Left colon (tissue), 2 donors: ENCODE measurements at regions not wholly inside any gene's neighbourhood (a gene's known extent, or its start where the extent isn't known, plus 50 kb on each side); places are given as distances from the start of the nearest gene placed in this dataset.
"Not testable (repeated sequence)": the region's sequence is repeated elsewhere in the genome, so short reads cannot be mapped to it uniquely, and the experiment has no call there.

Experiments used
- ATAC-seq: fragments of 200-7000 bp; cut with Tn5 transposase; one replicate; pipeline ENCODE4 v1.9.1; 2020; ENCODE audit warnings: mild to moderate bottlenecking, moderate library complexity
- DNase-seq, 2 donors: peaks; one replicate each; pipeline ENCODE4 v3.0.0-alpha.2; 2020
- intact Hi-C, 2 donors: fragments of 100-400 bp; cut with DNase I in 1 of 2; cut with micrococcal nuclease in 1 of 2; formaldehyde crosslinking; loops; one replicate each; pipeline versions ENCODE4 v1.11.2 to v1.14.0; 2022; cut with DNase I, micrococcal nuclease
- donor health status: DM: no; HTN: no; CAD: no.
- donor health status: DM: yes; HTN: yes; CAD: no.

- intact Hi-C loops = no loop called here
- DNase-seq = no peak
- ATAC-seq = no peak
Observed at GRCh38 chr16:80915079-80915450, 91.6 kb downstream of the CMC2 start.

GRCh38 chr16:80914379-80915078, 92.2 kb downstream of the CMC2 start:
- intact Hi-C loops = no loop called here
- no peak for DNase-seq
- peak; percentile 63 for ATAC-seq

GRCh38 chr16:80913397-80913796, 93.3 kb downstream of the CMC2 start:
- DNase-seq (no peak), ATAC-seq (no peak)
- intact Hi-C loops = no loop called here

GRCh38 chr16:80912651-80913050, 94.0 kb downstream of the CMC2 start:
- ATAC-seq = no peak
- no peak for DNase-seq
- intact Hi-C loops = no loop called here

GRCh38 chr16:80910434-80910833, 96.3 kb downstream of the CMC2 start:
- intact Hi-C loops = no loop called here
- ATAC-seq (peak; percentile 80), DNase-seq (no peak)

GRCh38 chr16:80909720-80910119, 97.0 kb downstream of the CMC2 start:
- intact Hi-C loops = no loop called here
- no peak for ATAC-seq

GRCh38 chr16:80906169-80906568, 100.5 kb downstream of the CMC2 start:
- ATAC-seq, DNase-seq, intact Hi-C loops: not testable (repeated sequence)

More at GRCh38 chr16:80909720-80910119, 97.0 kb downstream of the CMC2 start:
- DNase-seq = no peak

GRCh38 chr16:80903616-80904015, 99.2 kb upstream of the CDYL2 start:
- intact Hi-C loops = no loop called here
- ATAC-seq (no peak), DNase-seq (no peak)

GRCh38 chr16:80902306-80903110, 98.1 kb upstream of the CDYL2 start:
- ATAC-seq (no peak), DNase-seq (no peak)
- intact Hi-C loops = no loop called here

- no peak for ATAC-seq
- intact Hi-C loops = no loop called here
Observed at GRCh38 chr16:80900593-80900954, 96.2 kb upstream of the CDYL2 start.

GRCh38 chr16:80899809-80900592, 95.6 kb upstream of the CDYL2 start:
- DNase-seq = peak; percentile 75
- ATAC-seq = peak; percentile 98
- intact Hi-C loops = no loop called here

More at GRCh38 chr16:80900593-80900954, 96.2 kb upstream of the CDYL2 start:
- no peak for DNase-seq

- intact Hi-C loops = no loop called here
- no peak for DNase-seq
- no peak for ATAC-seq
Observed at GRCh38 chr16:80896776-80897175, 92.4 kb upstream of the CDYL2 start.

GRCh38 chr16:80894091-80894490, 89.7 kb upstream of the CDYL2 start:
- DNase-seq = no peak
- intact Hi-C loops = no loop called here

GRCh38 chr16:80893686-80894085, 89.3 kb upstream of the CDYL2 start:
- ATAC-seq = no peak
- intact Hi-C loops = no loop called here

More at GRCh38 chr16:80894091-80894490, 89.7 kb upstream of the CDYL2 start:
- no peak for ATAC-seq

GRCh38 chr16:80892395-80892794, 88.0 kb upstream of the CDYL2 start:
- not testable (repeated sequence) for ATAC-seq, DNase-seq

More at GRCh38 chr16:80893686-80894085, 89.3 kb upstream of the CDYL2 start:
- DNase-seq = no peak

GRCh38 chr16:80889779-80890359, 85.5 kb upstream of the CDYL2 start:
- intact Hi-C loops = no loop called here
- ATAC-seq (no peak), DNase-seq (no peak)

More at GRCh38 chr16:80892395-80892794, 88.0 kb upstream of the CDYL2 start:
- intact Hi-C loops = not testable (repeated sequence)

- ATAC-seq = peak; percentile 74
- DNase-seq = peak in 1 of 2 donors; percentile 60
- intact Hi-C loops = no loop called here
Observed at GRCh38 chr16:80887062-80887461, 82.7 kb upstream of the CDYL2 start.

- intact Hi-C loops = no loop called here
- DNase-seq (no peak), ATAC-seq (no peak)
Observed at GRCh38 chr16:80883816-80884215, 79.4 kb upstream of the CDYL2 start.

- ATAC-seq (peak; percentile 86), DNase-seq (peak; percentile 71 to 84)
- intact Hi-C loops = no loop called here
Observed at GRCh38 chr16:80883159-80883642, 78.8 kb upstream of the CDYL2 start.
